ENCODE measurements at regions not wholly inside any gene's neighbourhood (a gene's known extent, or its start where the extent isn't known, plus 50 kb on each side); places are given as distances from the start of the nearest gene placed in this dataset.

DNA sequence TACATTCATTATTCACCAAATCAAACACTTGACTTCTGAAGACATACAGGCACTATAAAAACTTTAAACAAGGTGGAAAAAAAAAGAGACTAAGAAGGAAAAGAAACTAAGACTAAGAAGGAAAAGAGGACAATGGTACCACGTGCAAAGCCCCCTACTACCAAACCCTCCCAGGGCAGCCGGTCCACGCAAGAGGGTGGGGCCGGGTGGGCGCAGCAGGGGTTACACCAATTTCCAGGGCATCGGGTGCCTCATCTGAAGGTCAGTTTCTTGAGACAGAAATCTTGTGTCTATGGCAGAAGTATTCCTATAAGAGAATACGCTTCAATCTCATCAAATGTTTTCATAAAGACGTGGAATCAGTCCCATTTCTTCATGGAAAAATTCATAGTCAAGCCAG lies 131.5 kb downstream of the NUFIP1 start:
- H3K9me1 ChIP-seq (ENCODE audit: control insufficient read depth, insufficient read depth, low read length), result no peaks in the 10 kb centered on the region
- TF ChIP-seq ZNF696 (CRISPR knock-in tag; conservative IDR thresholded peaks at IDR 0.05), result no peak
- TF ChIP-seq, protein P1, sequence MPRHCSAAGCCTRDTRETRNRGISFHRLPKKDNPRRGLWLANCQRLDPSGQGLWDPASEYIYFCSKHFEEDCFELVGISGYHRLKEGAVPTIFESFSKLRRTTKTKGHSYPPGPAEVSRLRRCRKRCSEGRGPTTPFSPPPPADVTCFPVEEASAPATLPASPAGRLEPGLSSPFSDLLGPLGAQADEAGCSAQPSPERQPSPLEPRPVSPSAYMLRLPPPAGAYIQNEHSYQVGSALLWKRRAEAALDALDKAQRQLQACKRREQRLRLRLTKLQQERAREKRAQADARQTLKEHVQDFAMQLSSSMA (CRISPR knock-in tag; IDR thresholded peaks at IDR 0.05), result no peak
- no peaks in the 10 kb centered on the region for H4K20me1 ChIP-seq (replicated peaks; ENCODE audit: control insufficient read depth, insufficient read depth, low read length)
- H3K36me3 ChIP-seq (ENCODE audit: control insufficient read depth, insufficient read depth, low read length), result no peaks in the 10 kb centered on the region
- H3K9ac ChIP-seq (ENCODE audit: insufficient read depth in 1 of 2, low read depth in 2 of 2, low read length in 2 of 2), result no peak overlapping the region
- DNase-seq (ENCODE audit: extremely low read depth in 1 of 4, low spot score in 3 of 4) (no peak), ATAC-seq (no peak), FAIRE-seq (no peak)
- CTCF ChIA-PET (ENCODE audit: low intra/inter-chr PET ratio), result no interaction called here
- H3K4me1 ChIP-seq (replicated peaks in 1 of 2; ENCODE audit: control insufficient read depth in 2 of 2, insufficient read depth in 2 of 2, low read length in 2 of 2), result no peaks in the 10 kb centered on the region
- no peak overlapping the region for H3K27ac ChIP-seq (ENCODE audit: extremely low read depth, low read depth, low read length)
- no peak overlapping the region for H3K4me2 ChIP-seq (ENCODE audit: insufficient read depth, low read length)
- BruUV-seq (replicated peaks), result no TSS peak
- intact Hi-C loops (cut with micrococcal nuclease) (no loop called here), in situ Hi-C loops (cut with MboI) (no loop called here)
- no peak overlapping the region for H2AFZ ChIP-seq (ENCODE audit: low read depth, low read length)
- 0% methylated on average over 4 of the region's 8 CpGs for WGBS (ENCODE audit: insufficient coverage, low coverage, missing lambda C conversion rate)
- no peaks in the 10 kb centered on the region for H3K79me2 ChIP-seq (ENCODE audit: control insufficient read depth, insufficient read depth, low read length)
- H3K9me3 ChIP-seq (replicated peaks; ENCODE audit: control insufficient read depth, insufficient read depth, low read depth, low read length), result no peaks in the 10 kb centered on the region
- no peak overlapping the region for H3K4me3 ChIP-seq
- H3K27me3 ChIP-seq (ENCODE audit: control insufficient read depth in 2 of 2, insufficient read depth in 2 of 2, low read length in 2 of 2), result peaks cover 2 to 4% of the 10 kb centered on the region in 2 experiments; a peak in 3 of 5 replicates
- POLR2A ChIA-PET, result no interaction called here

GRCh38 chr13:44857061-44857460 lies 132.2 kb downstream of the NUFIP1 start:
- H3K79me2 ChIP-seq (ENCODE audit: control insufficient read depth, insufficient read depth, low read length), result no peaks in the 10 kb centered on the region
- WGBS (ENCODE audit: insufficient coverage, low coverage, missing lambda C conversion rate), result 4% methylated on average over 4 of the region's 4 CpGs
- no peak for DNase-seq (ENCODE audit: extremely low read depth in 1 of 4, low spot score in 3 of 4)
- H3K4me3 ChIP-seq, result no peak overlapping the region
- no peak for FAIRE-seq
- no peaks in the 10 kb centered on the region for H3K36me3 ChIP-seq (ENCODE audit: control insufficient read depth, insufficient read depth, low read length)
- BruUV-seq (replicated peaks), result no TSS peak
- H3K9ac ChIP-seq (ENCODE audit: insufficient read depth in 1 of 2, low read depth in 2 of 2, low read length in 2 of 2), result no peak overlapping the region
- ChIA-PET CTCF (ENCODE audit: low intra/inter-chr PET ratio) (no interaction called here), POLR2A (no interaction called here)
- ATAC-seq, result no peak
- H3K9me1 ChIP-seq (ENCODE audit: control insufficient read depth, insufficient read depth, low read length), result no peaks in the 10 kb centered on the region
- H3K27me3 ChIP-seq (ENCODE audit: control insufficient read depth in 2 of 2, insufficient read depth in 2 of 2, low read length in 2 of 2), result peaks cover 2 to 4% of the 10 kb centered on the region in 2 experiments; a peak in 3 of 5 replicates
- intact Hi-C loops (cut with micrococcal nuclease), result no loop called here
- H3K4me1 ChIP-seq (replicated peaks in 1 of 2; ENCODE audit: control insufficient read depth in 2 of 2, insufficient read depth in 2 of 2, low read length in 2 of 2), result no peaks in the 10 kb centered on the region
- H4K20me1 ChIP-seq (replicated peaks; ENCODE audit: control insufficient read depth, insufficient read depth, low read length), result no peaks in the 10 kb centered on the region
- H3K27ac ChIP-seq (ENCODE audit: extremely low read depth, low read depth, low read length), result no peak overlapping the region
- in situ Hi-C loops (cut with MboI), result no loop called here
- H3K9me3 ChIP-seq (replicated peaks; ENCODE audit: control insufficient read depth, insufficient read depth, low read depth, low read length), result no peaks in the 10 kb centered on the region
- H2AFZ ChIP-seq (ENCODE audit: low read depth, low read length), result no peak overlapping the region
- H3K4me2 ChIP-seq (ENCODE audit: insufficient read depth, low read length), result no peak overlapping the region
- TF ChIP-seq SLC30A9 (CRISPR knock-in tag; IDR thresholded peaks at IDR 0.05) (no peak), USF1 (CRISPR knock-in tag; IDR thresholded peaks at IDR 0.05) (no peak), SMARCA5 (IDR thresholded peaks at IDR 0.05) (no peak), NFATC3 (IDR thresholded peaks at IDR 0.05) (no peak), SMARCC2 (IDR thresholded peaks at IDR 0.05; ENCODE audit: low read depth) (no peak)
- TF ChIP-seq, protein P2, sequence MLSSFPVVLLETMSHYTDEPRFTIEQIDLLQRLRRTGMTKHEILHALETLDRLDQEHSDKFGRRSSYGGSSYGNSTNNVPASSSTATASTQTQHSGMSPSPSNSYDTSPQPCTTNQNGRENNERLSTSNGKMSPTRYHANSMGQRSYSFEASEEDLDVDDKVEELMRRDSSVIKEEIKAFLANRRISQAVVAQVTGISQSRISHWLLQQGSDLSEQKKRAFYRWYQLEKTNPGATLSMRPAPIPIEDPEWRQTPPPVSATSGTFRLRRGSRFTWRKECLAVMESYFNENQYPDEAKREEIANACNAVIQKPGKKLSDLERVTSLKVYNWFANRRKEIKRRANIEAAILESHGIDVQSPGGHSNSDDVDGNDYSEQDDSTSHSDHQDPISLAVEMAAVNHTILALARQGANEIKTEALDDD (IDR thresholded peaks at IDR 0.05), result no peak
- TF ChIP-seq, protein P3, sequence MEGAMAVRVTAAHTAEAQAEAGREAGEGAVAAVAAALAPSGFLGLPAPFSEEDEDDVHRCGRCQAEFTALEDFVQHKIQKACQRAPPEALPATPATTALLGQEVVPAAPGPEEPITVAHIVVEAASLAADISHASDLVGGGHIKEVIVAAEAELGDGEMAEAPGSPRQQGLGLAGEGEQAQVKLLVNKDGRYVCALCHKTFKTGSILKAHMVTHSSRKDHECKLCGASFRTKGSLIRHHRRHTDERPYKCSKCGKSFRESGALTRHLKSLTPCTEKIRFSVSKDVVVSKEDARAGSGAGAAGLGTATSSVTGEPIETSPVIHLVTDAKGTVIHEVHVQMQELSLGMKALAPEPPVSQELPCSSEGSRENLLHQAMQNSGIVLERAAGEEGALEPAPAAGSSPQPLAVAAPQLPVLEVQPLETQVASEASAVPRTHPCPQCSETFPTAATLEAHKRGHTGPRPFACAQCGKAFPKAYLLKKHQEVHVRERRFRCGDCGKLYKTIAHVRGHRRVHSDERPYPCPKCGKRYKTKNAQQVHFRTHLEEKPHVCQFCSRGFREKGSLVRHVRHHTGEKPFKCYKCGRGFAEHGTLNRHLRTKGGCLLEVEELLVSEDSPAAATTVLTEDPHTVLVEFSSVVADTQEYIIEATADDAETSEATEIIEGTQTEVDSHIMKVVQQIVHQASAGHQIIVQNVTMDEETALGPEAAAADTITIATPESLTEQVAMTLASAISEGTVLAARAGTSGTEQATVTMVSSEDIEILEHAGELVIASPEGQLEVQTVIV (CRISPR knock-in tag; IDR thresholded peaks at IDR 0.05; ENCODE audit: borderline replicate concordance), result no peak
- TF ChIP-seq, protein P4, sequence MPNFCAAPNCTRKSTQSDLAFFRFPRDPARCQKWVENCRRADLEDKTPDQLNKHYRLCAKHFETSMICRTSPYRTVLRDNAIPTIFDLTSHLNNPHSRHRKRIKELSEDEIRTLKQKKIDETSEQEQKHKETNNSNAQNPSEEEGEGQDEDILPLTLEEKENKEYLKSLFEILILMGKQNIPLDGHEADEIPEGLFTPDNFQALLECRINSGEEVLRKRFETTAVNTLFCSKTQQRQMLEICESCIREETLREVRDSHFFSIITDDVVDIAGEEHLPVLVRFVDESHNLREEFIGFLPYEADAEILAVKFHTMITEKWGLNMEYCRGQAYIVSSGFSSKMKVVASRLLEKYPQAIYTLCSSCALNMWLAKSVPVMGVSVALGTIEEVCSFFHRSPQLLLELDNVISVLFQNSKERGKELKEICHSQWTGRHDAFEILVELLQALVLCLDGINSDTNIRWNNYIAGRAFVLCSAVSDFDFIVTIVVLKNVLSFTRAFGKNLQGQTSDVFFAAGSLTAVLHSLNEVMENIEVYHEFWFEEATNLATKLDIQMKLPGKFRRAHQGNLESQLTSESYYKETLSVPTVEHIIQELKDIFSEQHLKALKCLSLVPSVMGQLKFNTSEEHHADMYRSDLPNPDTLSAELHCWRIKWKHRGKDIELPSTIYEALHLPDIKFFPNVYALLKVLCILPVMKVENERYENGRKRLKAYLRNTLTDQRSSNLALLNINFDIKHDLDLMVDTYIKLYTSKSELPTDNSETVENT (CRISPR knock-in tag; IDR thresholded peaks at IDR 0.05), result no peak
